Hepatocyte (in vitro differentiated cells): ENCODE measurements at regions not wholly inside any gene's neighbourhood (a gene's known extent, or its start where the extent isn't known, plus 50 kb on each side); places are given as distances from the start of the nearest gene placed in this dataset.
A peak's percentile ranks its signal among the peaks of the same experiment; 100 is the strongest.
"Not testable (repeated sequence)": the region's sequence is repeated elsewhere in the genome, so short reads cannot be mapped to it uniquely, and the experiment has no call there.

Experiments
- DNase-seq: peaks from one replicate; pipeline ENCODE4 v3.0.0-alpha.2; 2016; ENCODE audit warnings: low spot score
- H2AFZ ChIP-seq: fragments of 200-600 bp; sonication (generic); 2 replicates; pipeline ENCODE4 v1.6.0; 2016; ENCODE audit warnings: antibody characterized with exemption, mild to moderate bottlenecking
- H3K27ac ChIP-seq: fragments of 200-600 bp; sonication (generic); 2 replicates; pipeline ENCODE4 v1.5.1; 2016; ENCODE audit warnings: mild to moderate bottlenecking
- H3K27me3 ChIP-seq: fragments of 200-600 bp; sonication (generic); 2 replicates; pipeline ENCODE4 v1.6.1; 2016
- H3K36me3 ChIP-seq: fragments of 200-600 bp; sonication (generic); replicated peaks from 2 replicates; pipeline ENCODE4 v1.5.1; 2016; ENCODE audit warnings: low read depth; ENCODE audit not compliant: insufficient read depth
- H3K4me1 ChIP-seq: fragments of 200-600 bp; sonication (generic); 2 replicates; pipeline ENCODE4 v1.5.1; 2016; ENCODE audit warnings: mild to moderate bottlenecking, moderate library complexity; ENCODE audit not compliant: insufficient read depth
- H3K4me2 ChIP-seq: fragments of 200-600 bp; sonication (generic); 2 replicates; pipeline ENCODE4 v1.6.0; 2016
- H3K4me3 ChIP-seq: fragments of 200-600 bp; sonication (generic); 2 replicates; pipeline ENCODE4 v1.5.1; 2016; ENCODE audit warnings: mild to moderate bottlenecking
- H3K79me2 ChIP-seq: fragments of 200-600 bp; sonication (generic); 2 replicates; pipeline ENCODE4 v1.6.0; 2017; ENCODE audit warnings: mild to moderate bottlenecking
- H3K9me2 ChIP-seq: fragments of 200-600 bp; sonication (generic); replicated peaks from 2 replicates; pipeline ENCODE4 v1.6.0; 2017; ENCODE audit warnings: mild to moderate bottlenecking; ENCODE audit not compliant: insufficient read depth
- H3K9me3 ChIP-seq: fragments of 200-600 bp; sonication (generic); 2 replicates; pipeline ENCODE4 v1.5.1; 2016; ENCODE audit warnings: low read depth, mild to moderate bottlenecking
- H4K20me1 ChIP-seq: fragments of 200-600 bp; sonication (generic); 2 replicates; pipeline ENCODE4 v1.6.0; 2016; ENCODE audit warnings: mild to moderate bottlenecking; ENCODE audit not compliant: insufficient read depth, poor library complexity, severe bottlenecking
- WGBS: methylation state at CpG from one replicate; pipeline ENCODE4 v1.1.6; 2016; ENCODE audit warnings: low lambda C conversion rate; ENCODE audit errors: missing lambda C conversion rate; 5-methylcytosine and 5-hydroxymethylcytosine counted together

GRCh38 chr16:29300030-29300491 lies 106.5 kb downstream of the NPIPB11 start:
- DNase-seq = peak; percentile 55
- not testable (repeated sequence) for H3K27me3 ChIP-seq, H3K9me2 ChIP-seq, H3K79me2 ChIP-seq, H3K36me3 ChIP-seq, H3K4me3 ChIP-seq, H3K9me3 ChIP-seq, H4K20me1 ChIP-seq, H3K4me1 ChIP-seq, H2AFZ ChIP-seq
- peak overlapping the region; percentile 90 for H3K27ac ChIP-seq
- peak overlapping the region; percentile 31 for H3K4me2 ChIP-seq
- WGBS = 72% methylated on average over 7 of the region's 7 CpGs

GRCh38 chr16:29298997-29299396 lies 107.5 kb downstream of the NPIPB11 start:
- not testable (repeated sequence) for H3K27me3 ChIP-seq, H3K4me3 ChIP-seq, H3K79me2 ChIP-seq, H3K36me3 ChIP-seq, H3K9me2 ChIP-seq, DNase-seq, H3K27ac ChIP-seq, H3K9me3 ChIP-seq, H3K4me2 ChIP-seq, H4K20me1 ChIP-seq, H2AFZ ChIP-seq, H3K4me1 ChIP-seq
- 95% methylated on average over 3 of the region's 10 CpGs for WGBS

- not testable (repeated sequence) for H3K27me3 ChIP-seq, H3K4me1 ChIP-seq, DNase-seq, H3K79me2 ChIP-seq, H3K4me3 ChIP-seq, H3K9me3 ChIP-seq, H2AFZ ChIP-seq, H4K20me1 ChIP-seq, H3K9me2 ChIP-seq, H3K27ac ChIP-seq, H3K36me3 ChIP-seq, H3K4me2 ChIP-seq
- 98% methylated on average over 6 of the region's 12 CpGs for WGBS
Measured at GRCh38 chr16:29298307-29298706, 108.2 kb downstream of the NPIPB11 start.

GRCh38 chr16:29297809-29298177 lies 108.7 kb downstream of the NPIPB11 start:
- not testable (repeated sequence) for H3K4me1 ChIP-seq, H3K4me3 ChIP-seq, H3K79me2 ChIP-seq, H3K9me3 ChIP-seq, H3K27me3 ChIP-seq, H3K9me2 ChIP-seq, H2AFZ ChIP-seq, H4K20me1 ChIP-seq, H3K36me3 ChIP-seq, H3K4me2 ChIP-seq, H3K27ac ChIP-seq, DNase-seq
- 100% methylated on average over 1 of the region's 2 CpGs for WGBS

GRCh38 chr16:29297144-29297808 lies 109.2 kb downstream of the NPIPB11 start:
- H3K4me3 ChIP-seq, H3K27ac ChIP-seq, H3K9me2 ChIP-seq, H3K9me3 ChIP-seq, H4K20me1 ChIP-seq, H3K27me3 ChIP-seq, H3K4me1 ChIP-seq, DNase-seq, H2AFZ ChIP-seq, H3K4me2 ChIP-seq, H3K36me3 ChIP-seq, H3K79me2 ChIP-seq: not testable (repeated sequence)
- WGBS = 96% methylated on average over 16 of the region's 17 CpGs

GRCh38 chr16:29296176-29296575 lies 110.3 kb downstream of the NPIPB11 start:
- H3K9me3 ChIP-seq, H4K20me1 ChIP-seq, H3K9me2 ChIP-seq, H3K79me2 ChIP-seq, DNase-seq, H2AFZ ChIP-seq, H3K4me3 ChIP-seq, H3K27ac ChIP-seq, H3K36me3 ChIP-seq, H3K4me2 ChIP-seq, H3K27me3 ChIP-seq: not testable (repeated sequence)
- H3K4me1 ChIP-seq = peaks cover 10% of the 10 kb centered on the region
- 95% methylated on average over 11 of the region's 11 CpGs for WGBS

- not testable (repeated sequence) for H3K9me3 ChIP-seq, H2AFZ ChIP-seq, H3K79me2 ChIP-seq, H3K36me3 ChIP-seq, H3K4me3 ChIP-seq, H3K9me2 ChIP-seq, H3K27me3 ChIP-seq, H3K4me2 ChIP-seq, DNase-seq, H4K20me1 ChIP-seq, H3K27ac ChIP-seq
- WGBS = 92% methylated on average over 21 of the region's 21 CpGs
- H3K4me1 ChIP-seq = peaks cover 12% of the 10 kb centered on the region
Measured at GRCh38 chr16:29294951-29295795, 111.3 kb downstream of the NPIPB11 start.

GRCh38 chr16:29294400-29294933 lies 112.0 kb downstream of the NPIPB11 start:
- H4K20me1 ChIP-seq, H3K9me2 ChIP-seq, H3K36me3 ChIP-seq, H3K79me2 ChIP-seq, H2AFZ ChIP-seq, H3K27me3 ChIP-seq, H3K9me3 ChIP-seq, H3K4me3 ChIP-seq, H3K4me2 ChIP-seq, DNase-seq, H3K27ac ChIP-seq: not testable (repeated sequence)
- WGBS = 95% methylated on average over 12 of the region's 12 CpGs
- H3K4me1 ChIP-seq = peaks cover 18% of the 10 kb centered on the region

- H3K9me3 ChIP-seq, H3K9me2 ChIP-seq, H3K36me3 ChIP-seq, H4K20me1 ChIP-seq, H3K27me3 ChIP-seq, H3K4me2 ChIP-seq, H3K4me3 ChIP-seq, DNase-seq, H3K79me2 ChIP-seq, H2AFZ ChIP-seq, H3K27ac ChIP-seq: not testable (repeated sequence)
- WGBS = 92% methylated on average over 6 of the region's 9 CpGs
- H3K4me1 ChIP-seq = peaks cover 24% of the 10 kb centered on the region
Measured at GRCh38 chr16:29293545-29293944, 113.0 kb downstream of the NPIPB11 start.
